Activated CD8-positive, alpha-beta T cell treated with anti-CD3 and anti-CD28 coated beads, Interleukin-2, amount 10 ng/mL, durations not matched to agents 7 days and 5 days (primary cell): ENCODE measurements at regions not wholly inside any gene's neighbourhood (a gene's known extent, or its start where the extent isn't known, plus 50 kb on each side); places are given as distances from the start of the nearest gene placed in this dataset.
A peak's percentile ranks its signal among the peaks of the same experiment; 100 is the strongest.

Experiments
- ATAC-seq: fragments of 150-1000 bp; cut with Tn5 transposase; one replicate; pipeline ENCODE4 v1.10.0; 2021; ENCODE audit warnings: moderate library complexity
- CTCF ChIA-PET: fragments of 350-600 bp; sonication (Branson Sonifier 250); formaldehyde crosslinking; loops from one replicate; lab custom pipeline; 2021; ENCODE audit warnings: antibody characterized with exemption; lab: Charles Lee
- POLR2A ChIA-PET: fragments of 350-600 bp; sonication (Branson Sonifier 250); formaldehyde crosslinking; loops from one replicate; lab custom pipeline; 2021; ENCODE audit warnings: antibody characterized with exemption; lab: Charles Lee
- DNase-seq: peaks from one replicate; pipeline ENCODE4 v3.0.0-alpha.2; 2020
- H3K27ac Mint-ChIP-seq: one replicate; pipeline ENCODE4 v1.8.0; 2021; ENCODE audit warnings: mild to moderate bottlenecking, mixed read lengths
- H3K27me3 Mint-ChIP-seq: one replicate; pipeline ENCODE4 v1.8.0; 2021; ENCODE audit warnings: low read depth, mixed read lengths
- H3K36me3 Mint-ChIP-seq: one replicate; pipeline ENCODE4 v1.8.0; 2021; ENCODE audit warnings: low read depth, mixed read lengths
- H3K4me1 Mint-ChIP-seq: one replicate; pipeline ENCODE4 v1.8.0; 2021; ENCODE audit warnings: low read depth, mixed read lengths
- H3K4me3 Mint-ChIP-seq: one replicate; pipeline ENCODE4 v1.8.0; 2021; ENCODE audit warnings: mild to moderate bottlenecking, mixed read lengths
- H3K9me3 Mint-ChIP-seq: one replicate; pipeline ENCODE4 v1.8.0; 2022; ENCODE audit warnings: mixed read lengths; ENCODE audit not compliant: insufficient read depth

- Mint-ChIP-seq H3K36me3 (no peaks in the 10 kb centered on the region), H3K4me1 (peaks cover 3% of the 10 kb centered on the region), H3K27ac (no peak overlapping the region), H3K4me3 (no peak overlapping the region), H3K27me3 (no peaks in the 10 kb centered on the region), H3K9me3 (no peaks in the 10 kb centered on the region)
- ATAC-seq: no peak
- no peak for DNase-seq
- ChIA-PET POLR2A (no interaction called here), CTCF (interaction anchor here (1.9 kb wide), 1 partner anchor 12 kb away, joined by 10 read pairs; no protein-coding TSS in a partner anchor)
Measured at GRCh38 chrX:109844986-109845385, 111.9 kb upstream of the ACSL4 start.

DNA sequence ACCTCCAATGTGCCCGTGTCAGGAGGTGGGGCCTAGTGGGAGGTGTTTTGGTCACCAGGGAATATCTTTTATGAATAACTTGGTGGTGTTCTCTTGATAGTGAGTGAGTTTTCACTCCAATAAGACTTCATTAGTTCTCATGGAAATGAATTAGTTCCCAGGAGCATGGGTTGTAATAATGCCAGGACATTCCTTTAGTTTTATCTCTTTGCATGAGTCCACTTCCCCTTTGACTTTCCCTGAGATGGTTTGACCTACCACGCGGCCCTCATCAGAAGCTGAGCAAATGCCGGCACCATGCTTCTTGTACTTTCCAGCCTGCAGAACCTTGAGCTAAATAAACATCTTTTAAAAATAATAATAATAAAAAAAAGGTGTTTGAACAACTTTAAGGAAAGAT is 112.9 kb upstream of the ACSL4 start:
- no peak for ATAC-seq
- POLR2A ChIA-PET: no interaction called here
- H3K9me3 Mint-ChIP-seq: no peaks in the 10 kb centered on the region
- H3K27me3 Mint-ChIP-seq: no peaks in the 10 kb centered on the region
- H3K4me1 Mint-ChIP-seq: peaks cover 3% of the 10 kb centered on the region
- DNase-seq: no peak
- no peaks in the 10 kb centered on the region for H3K36me3 Mint-ChIP-seq
- H3K27ac Mint-ChIP-seq: no peak overlapping the region
- no peak overlapping the region for H3K4me3 Mint-ChIP-seq
- CTCF ChIA-PET: interaction anchor here (1.9 kb wide), 1 partner anchor 11 kb away, joined by 10 read pairs; no protein-coding TSS in a partner anchor

- ChIA-PET POLR2A (no interaction called here), CTCF (interaction anchor here (0.7 kb wide), 1 partner anchor 184 kb away, joined by 3 read pairs; no protein-coding TSS in a partner anchor)
- no peak for ATAC-seq
- H3K9me3 Mint-ChIP-seq: no peaks in the 10 kb centered on the region
- no peaks in the 10 kb centered on the region for H3K36me3 Mint-ChIP-seq
- no peaks in the 10 kb centered on the region for H3K27me3 Mint-ChIP-seq
- H3K4me3 Mint-ChIP-seq: no peak overlapping the region
- no peak overlapping the region for H3K27ac Mint-ChIP-seq
- H3K4me1 Mint-ChIP-seq: peaks cover 3% of the 10 kb centered on the region
- DNase-seq: no peak
Measured at GRCh38 chrX:109847257-109848187, 114.5 kb upstream of the ACSL4 start.

DNA sequence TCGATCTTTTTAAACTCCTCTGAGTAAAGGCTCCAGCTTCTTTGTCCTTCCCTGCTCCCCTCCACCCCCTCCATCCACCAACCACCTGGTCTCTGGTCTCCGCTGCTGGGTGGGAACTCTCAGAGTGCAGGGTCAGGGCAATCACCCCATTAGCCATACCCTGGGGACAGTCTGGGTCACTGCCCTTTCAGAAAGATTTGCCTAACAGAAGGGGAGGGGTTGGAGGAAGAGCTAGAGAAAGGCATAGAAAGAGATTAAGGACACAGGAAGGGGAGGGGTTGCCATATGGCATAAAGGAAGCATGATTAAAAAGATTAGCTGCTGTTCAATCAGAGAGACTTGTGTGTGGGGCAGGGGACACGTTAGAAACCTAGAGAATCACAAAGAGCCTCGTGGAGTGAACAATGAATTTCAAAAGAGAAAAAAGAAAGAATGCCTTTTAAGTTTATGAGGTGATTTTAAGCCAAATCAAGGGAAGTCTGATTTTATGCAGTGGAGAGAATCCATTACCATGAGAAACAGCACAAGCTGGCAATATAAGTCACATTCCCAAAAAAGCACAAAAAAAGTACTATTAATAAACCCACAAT is 115.5 kb upstream of the ACSL4 start:
- H3K9me3 Mint-ChIP-seq: no peaks in the 10 kb centered on the region
- CTCF ChIA-PET: no interaction called here

GRCh38 chrX:109854096-109854495 is 121.0 kb upstream of the ACSL4 start:
- Mint-ChIP-seq H3K4me1 (peaks cover 8% of the 10 kb centered on the region), H3K36me3 (no peaks in the 10 kb centered on the region), H3K27ac (no peak overlapping the region), H3K27me3 (peaks cover 4% of the 10 kb centered on the region), H3K9me3 (no peaks in the 10 kb centered on the region), H3K4me3 (no peak overlapping the region)
- ChIA-PET POLR2A (interaction anchor here (0.6 kb wide), 1 partner anchor 107 kb away, joined by 3 read pairs; no protein-coding TSS in a partner anchor), CTCF (interaction anchor here (0.7 to 1.8 kb wide), 2 partner anchors 141 to 292 kb away, joined by 3 to 13 read pairs; no protein-coding TSS in a partner anchor)
- ATAC-seq (no peak), DNase-seq (no peak)

More for the DNA sequence above, 115.5 kb upstream of the ACSL4 start:
- no peak overlapping the region for H3K27ac Mint-ChIP-seq
- no peak for ATAC-seq
- no peak for DNase-seq
- no peaks in the 10 kb centered on the region for H3K27me3 Mint-ChIP-seq
- no peaks in the 10 kb centered on the region for H3K36me3 Mint-ChIP-seq
- H3K4me3 Mint-ChIP-seq: no peak overlapping the region
- POLR2A ChIA-PET: no interaction called here
- peaks cover 3% of the 10 kb centered on the region for H3K4me1 Mint-ChIP-seq

- H3K9me3 Mint-ChIP-seq: no peaks in the 10 kb centered on the region
- CTCF ChIA-PET: interaction anchor here (1.3 to 2.9 kb wide), 4 partner anchors 16 to 370 kb away, joined by 3 to 14 read pairs (median 10); no protein-coding TSS in a partner anchor
- no peak overlapping the region for H3K27ac Mint-ChIP-seq
- DNase-seq (no peak), ATAC-seq (no peak)
- peaks cover 8% of the 10 kb centered on the region for H3K4me1 Mint-ChIP-seq
- no peaks in the 10 kb centered on the region for H3K36me3 Mint-ChIP-seq
- POLR2A ChIA-PET: no interaction called here
- H3K27me3 Mint-ChIP-seq: peaks cover 4% of the 10 kb centered on the region
- H3K4me3 Mint-ChIP-seq: no peak overlapping the region
Measured at GRCh38 chrX:109855501-109855900, 122.4 kb upstream of the ACSL4 start.

DNA sequence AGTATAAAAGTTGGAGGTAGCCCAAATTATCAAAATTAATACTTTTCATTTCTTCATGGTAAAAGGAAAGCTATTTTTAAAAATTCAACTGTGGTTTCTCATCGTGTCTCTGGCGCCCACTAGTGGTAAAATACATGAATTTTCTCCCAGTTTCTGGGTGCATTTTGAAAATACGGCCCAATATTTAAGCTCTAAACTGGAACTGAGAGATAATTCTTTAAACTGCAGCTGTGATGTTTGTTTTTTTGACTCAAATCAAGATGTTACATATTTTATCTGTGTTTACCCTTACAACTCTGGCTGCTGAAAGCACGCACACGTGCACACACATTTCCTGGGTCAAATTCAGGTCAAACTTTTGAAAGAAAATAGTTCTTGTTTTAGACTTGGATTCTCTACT is 123.9 kb upstream of the ACSL4 start:
- ChIA-PET CTCF (interaction anchor here (0.7 to 2.9 kb wide), 35 partner anchors 9 to 380 kb away, joined by 3 to 122 read pairs (median 4); partner anchors contain the start of genes ACSL4 and GUCY2F), POLR2A (no interaction called here)
- Mint-ChIP-seq H3K4me1 (peaks cover 8% of the 10 kb centered on the region), H3K27ac (no peak overlapping the region), H3K27me3 (peaks cover 4% of the 10 kb centered on the region), H3K9me3 (no peaks in the 10 kb centered on the region), H3K36me3 (no peaks in the 10 kb centered on the region), H3K4me3 (no peak overlapping the region)
- ATAC-seq (no peak), DNase-seq (peak; percentile 21)

GRCh38 chrX:109857584-109858228 is 124.6 kb upstream of the ACSL4 start:
- Mint-ChIP-seq H3K36me3 (no peaks in the 10 kb centered on the region), H3K9me3 (no peaks in the 10 kb centered on the region), H3K27me3 (peaks cover 4% of the 10 kb centered on the region), H3K27ac (no peak overlapping the region), H3K4me1 (peaks cover 8% of the 10 kb centered on the region), H3K4me3 (no peak overlapping the region)
- ChIA-PET POLR2A (no interaction called here), CTCF (interaction anchor here (0.7 to 2.9 kb wide), 30 partner anchors 12 to 380 kb away, joined by 3 to 122 read pairs (median 4); partner anchors contain the start of genes ACSL4 and GUCY2F)
- DNase-seq (no peak), ATAC-seq (no peak)

DNA sequence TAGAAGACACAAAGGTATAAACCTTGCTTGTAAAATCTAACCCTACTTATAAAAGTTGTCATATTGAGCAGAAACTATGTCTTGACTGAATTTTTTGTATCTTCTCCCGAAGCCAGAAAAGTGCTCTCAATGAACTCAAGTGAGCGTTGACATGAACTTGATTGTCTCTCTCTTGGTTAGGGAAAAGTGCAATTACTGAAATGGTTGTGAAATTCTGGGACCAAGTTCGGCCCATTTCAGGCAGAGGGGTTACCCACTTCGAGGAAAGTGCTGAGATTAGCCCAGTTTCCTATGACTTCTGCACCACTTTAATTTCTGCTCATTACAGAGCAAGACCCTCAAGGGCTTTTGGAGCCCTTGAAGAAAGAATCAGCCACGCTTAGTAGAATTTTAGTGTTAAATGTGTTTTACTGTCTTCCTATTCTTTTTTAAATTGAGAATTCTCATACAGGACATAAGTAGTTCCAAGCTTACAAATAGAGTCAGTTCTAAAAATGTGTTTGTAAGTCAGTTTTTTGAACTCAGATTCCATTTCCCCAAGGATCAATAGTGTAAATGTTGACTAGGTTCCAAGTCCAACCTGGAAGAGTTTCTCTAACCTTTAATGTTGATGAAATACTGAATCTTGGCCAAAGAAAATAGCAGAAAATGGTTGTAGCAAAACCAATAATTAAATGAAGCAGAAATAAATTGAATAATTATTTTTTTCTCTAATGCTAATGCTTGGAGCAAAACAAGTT is 125.7 kb upstream of the ACSL4 start:
- H3K27me3 Mint-ChIP-seq: peaks cover 4% of the 10 kb centered on the region
- H3K4me1 Mint-ChIP-seq: peaks cover 8% of the 10 kb centered on the region
- POLR2A ChIA-PET: no interaction called here
- CTCF ChIA-PET: interaction anchor here (0.7 to 2.9 kb wide), 2 partner anchors 146 to 374 kb away, joined by 3 to 122 read pairs; no protein-coding TSS in a partner anchor
- ATAC-seq: no peak
- no peaks in the 10 kb centered on the region for H3K9me3 Mint-ChIP-seq
- H3K36me3 Mint-ChIP-seq: no peaks in the 10 kb centered on the region
- no peak overlapping the region for H3K4me3 Mint-ChIP-seq
- DNase-seq: no peak
- no peak overlapping the region for H3K27ac Mint-ChIP-seq

DNA sequence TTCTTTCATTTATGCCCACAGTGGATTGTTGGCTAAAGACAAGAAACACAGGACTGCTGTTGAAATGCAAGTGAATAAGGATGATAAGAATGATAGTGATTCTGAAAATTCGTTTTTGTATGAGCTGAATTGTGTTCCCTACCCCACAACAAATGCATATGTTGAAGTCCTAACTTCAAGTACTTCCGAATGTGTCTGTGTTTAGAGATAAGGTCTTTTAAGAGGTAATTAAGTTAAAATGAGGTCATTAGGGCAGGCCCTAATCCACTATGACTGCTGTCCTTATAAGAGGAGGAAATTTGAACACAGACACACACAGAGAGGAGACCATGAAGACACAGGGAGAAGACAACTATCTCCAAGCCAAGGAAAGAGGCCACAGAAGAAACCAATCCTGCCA is 126.6 kb upstream of the ACSL4 start:
- Mint-ChIP-seq H3K4me3 (no peak overlapping the region), H3K27me3 (peaks cover 4% of the 10 kb centered on the region), H3K36me3 (no peaks in the 10 kb centered on the region), H3K9me3 (no peaks in the 10 kb centered on the region), H3K4me1 (peaks cover 8% of the 10 kb centered on the region), H3K27ac (no peak overlapping the region)
- ChIA-PET CTCF (no interaction called here), POLR2A (no interaction called here)
- no peak for DNase-seq
- no peak for ATAC-seq

DNA sequence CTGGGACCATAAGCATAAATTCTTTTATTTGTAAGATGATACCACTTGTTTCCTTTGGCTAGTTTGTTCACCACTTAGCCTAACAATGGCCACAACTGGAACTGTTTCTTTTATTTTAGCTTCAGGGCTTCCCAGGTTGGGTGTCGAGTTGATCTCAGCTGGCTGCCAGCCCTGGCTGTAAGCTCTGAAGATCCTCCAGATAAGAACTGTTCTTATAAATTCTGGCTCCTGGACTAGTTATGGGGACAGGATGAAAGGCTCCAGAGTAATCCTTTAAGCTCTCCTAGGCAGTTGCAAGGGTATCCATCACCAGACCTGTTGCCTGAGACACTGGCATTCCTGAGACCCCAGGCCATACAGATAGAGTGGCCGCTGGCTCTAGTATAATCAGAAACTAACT is 129.4 kb upstream of the ACSL4 start:
- H3K27ac Mint-ChIP-seq: no peak overlapping the region
- no peak overlapping the region for H3K4me3 Mint-ChIP-seq
- H3K36me3 Mint-ChIP-seq: no peaks in the 10 kb centered on the region
- no peak for ATAC-seq
- CTCF ChIA-PET: interaction anchor here (2.0 kb wide), 1 partner anchor 150 kb away, joined by 5 read pairs; no protein-coding TSS in a partner anchor
- H3K9me3 Mint-ChIP-seq: no peaks in the 10 kb centered on the region
- POLR2A ChIA-PET: no interaction called here
- H3K4me1 Mint-ChIP-seq: no peaks in the 10 kb centered on the region
- DNase-seq: no peak
- H3K27me3 Mint-ChIP-seq: peaks cover 4% of the 10 kb centered on the region
